Mammary epithelial cell (primary cell): ENCODE measurements at regions not wholly inside any gene's neighbourhood (a gene's known extent, or its start where the extent isn't known, plus 50 kb on each side); places are given as distances from the start of the nearest gene placed in this dataset.

Experiments
- EZH2 ChIP-seq: IDR thresholded peaks from 2 replicates; pipeline ENCODE4 v1.6.1; 2012; ENCODE audit warnings: low read length, inconsistent platforms, borderline replicate concordance
- TF ChIP-seq, protein P1 (sequence below), 2 donors: IDR thresholded peaks in 1 of 2; conservative IDR thresholded peaks in 1 of 2; 2 replicates each; pipeline ENCODE4 v1.5.1; 2011 to 2012; ENCODE audit warnings: inconsistent platforms in 2 of 2, low read length in 2 of 2, mild to moderate bottlenecking in 2 of 2, control low read depth in 1 of 2, low read depth in 1 of 2; ENCODE audit not compliant: insufficient read depth in 1 of 2; ENCODE audit errors: extremely low read depth in 1 of 2

DNA sequence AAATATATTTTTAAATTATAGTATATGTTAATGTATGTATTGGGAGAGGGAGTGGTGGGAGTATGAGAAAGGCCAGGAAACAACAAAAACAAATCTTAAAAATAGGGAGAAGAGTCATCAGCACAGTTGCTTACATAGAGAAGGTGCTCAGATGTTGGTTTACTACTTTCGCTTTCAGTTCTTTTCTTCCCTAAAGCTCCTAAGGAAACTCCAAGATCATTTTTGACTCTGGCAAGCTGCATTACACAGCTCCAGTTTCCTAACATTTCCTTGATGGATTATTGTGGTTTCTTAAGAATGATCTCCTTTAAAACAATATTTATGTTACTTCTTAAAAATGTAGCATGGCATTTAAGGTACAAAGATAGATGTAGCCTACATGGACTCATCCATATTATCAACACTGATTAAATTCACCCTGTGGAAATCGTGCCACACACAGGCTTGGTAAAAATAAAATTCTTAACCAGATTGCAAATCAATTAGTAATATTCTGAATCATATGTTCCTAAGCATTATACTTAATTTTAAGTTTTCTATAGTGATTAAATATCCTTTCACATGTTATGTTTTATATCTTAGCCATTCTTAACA is 118.0 kb upstream of the MAN1A1 start:
- TF ChIP-seq, protein P1, sequence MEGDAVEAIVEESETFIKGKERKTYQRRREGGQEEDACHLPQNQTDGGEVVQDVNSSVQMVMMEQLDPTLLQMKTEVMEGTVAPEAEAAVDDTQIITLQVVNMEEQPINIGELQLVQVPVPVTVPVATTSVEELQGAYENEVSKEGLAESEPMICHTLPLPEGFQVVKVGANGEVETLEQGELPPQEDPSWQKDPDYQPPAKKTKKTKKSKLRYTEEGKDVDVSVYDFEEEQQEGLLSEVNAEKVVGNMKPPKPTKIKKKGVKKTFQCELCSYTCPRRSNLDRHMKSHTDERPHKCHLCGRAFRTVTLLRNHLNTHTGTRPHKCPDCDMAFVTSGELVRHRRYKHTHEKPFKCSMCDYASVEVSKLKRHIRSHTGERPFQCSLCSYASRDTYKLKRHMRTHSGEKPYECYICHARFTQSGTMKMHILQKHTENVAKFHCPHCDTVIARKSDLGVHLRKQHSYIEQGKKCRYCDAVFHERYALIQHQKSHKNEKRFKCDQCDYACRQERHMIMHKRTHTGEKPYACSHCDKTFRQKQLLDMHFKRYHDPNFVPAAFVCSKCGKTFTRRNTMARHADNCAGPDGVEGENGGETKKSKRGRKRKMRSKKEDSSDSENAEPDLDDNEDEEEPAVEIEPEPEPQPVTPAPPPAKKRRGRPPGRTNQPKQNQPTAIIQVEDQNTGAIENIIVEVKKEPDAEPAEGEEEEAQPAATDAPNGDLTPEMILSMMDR (conservative IDR thresholded peaks at IDR 0.05 in 1 of 2, IDR thresholded peaks at IDR 0.05 in 1 of 2; ENCODE audit: extremely low read depth in 1 of 2, insufficient read depth in 1 of 2, low read depth in 1 of 2, low read length in 2 of 2), result no peak
- no peak for TF ChIP-seq EZH2
